Testis (tissue), 2 donors: ENCODE measurements at regions not wholly inside any gene's neighbourhood (a gene's known extent, or its start where the extent isn't known, plus 50 kb on each side); places are given as distances from the start of the nearest gene placed in this dataset.

ENCODE experiments used
- DNase-seq: peaks from one replicate; pipeline ENCODE4 v3.0.0-alpha.2; 2019
- H3K27ac ChIP-seq, 2 donors: fragments of 200-600 bp; sonication (generic); one replicate each; pipeline ENCODE4 v1.5.1; 2019
- H3K27me3 ChIP-seq: fragments of 200-600 bp; sonication (generic); one replicate; pipeline ENCODE4 v1.5.1; 2019
- H3K36me3 ChIP-seq: fragments of 200-600 bp; sonication (generic); one replicate; pipeline ENCODE4 v1.5.1; 2017; ENCODE audit warnings: low read depth; ENCODE audit errors: missing control alignments
- H3K4me1 ChIP-seq: fragments of 200-600 bp; sonication (generic); one replicate; pipeline ENCODE4 v1.5.1; 2019
- H3K4me3 ChIP-seq, 2 donors: fragments of 200-600 bp; sonication (generic); one replicate each; pipeline ENCODE4 v1.5.1; 2017 to 2019
- H3K9me3 ChIP-seq: fragments of 200-600 bp; sonication (generic); one replicate; pipeline ENCODE4 v1.5.1; 2017
- POLR2A ChIP-seq: fragments of 450-650 bp; IDR thresholded peaks from one replicate; pipeline ENCODE4 v1.6.1; 2017; ENCODE audit warnings: antibody characterized with exemption, mild to moderate bottlenecking, moderate library complexity
- WGBS, 2 donors: methylation state at CpG; one replicate each; pipeline ENCODE4 v1.1.5; 2018; 5-methylcytosine and 5-hydroxymethylcytosine counted together
- intact Hi-C: fragments of 100-400 bp; cut with DNase I; formaldehyde crosslinking; loops from one replicate; pipeline ENCODE4 v1.15.1; 2023; ENCODE audit warnings: low total_unique reads
- TF ChIP-seq, protein P1 (sequence below), 3 experiments: fragments of 450-650 bp in 2 of 3; fragments of 200-600 bp in 1 of 3; sonication (generic) in 1 of 3; IDR thresholded peaks; one replicate each; pipeline ENCODE4 v1.5.1; 2016 to 2019; ENCODE audit warnings: antibody characterized with exemption in 3 of 3, mild to moderate bottlenecking in 2 of 3, moderate library complexity in 1 of 3

DNA sequence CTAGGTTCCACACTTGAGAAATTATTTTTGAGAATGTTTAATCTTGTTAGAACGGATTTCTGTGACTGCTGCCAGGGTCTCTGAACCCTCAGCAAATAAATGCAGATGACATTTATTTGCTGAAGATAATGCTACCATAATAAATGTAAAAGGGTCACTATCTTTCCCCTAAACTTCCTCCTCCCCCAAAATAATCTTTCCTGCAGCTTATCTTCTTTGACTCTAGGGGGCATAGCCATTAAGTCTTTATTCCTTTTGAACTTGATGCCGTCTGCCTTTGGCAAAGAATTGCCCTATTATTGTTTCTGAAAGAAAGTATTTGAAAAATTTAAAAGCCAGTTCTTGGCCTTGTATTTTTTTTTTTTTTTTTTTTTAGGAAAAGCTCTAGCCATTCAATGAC is 63.6 kb upstream of the ACSL3 start:
- Histone ChIP-seq H3K27ac (no peak overlapping the region), H3K36me3 (no peaks in the 10 kb centered on the region), H3K9me3 (no peaks in the 10 kb centered on the region), H3K4me1 (peaks cover 7% of the 10 kb centered on the region), H3K4me3 (no peak overlapping the region), H3K27me3 (no peaks in the 10 kb centered on the region)
- intact Hi-C loops = no loop called here
- WGBS, 2 donors = 22 to 50% methylated on average over 2 of the region's 2 CpGs
- no peak for DNase-seq
- TF ChIP-seq POLR2A = no peak
- TF ChIP-seq, protein P1, sequence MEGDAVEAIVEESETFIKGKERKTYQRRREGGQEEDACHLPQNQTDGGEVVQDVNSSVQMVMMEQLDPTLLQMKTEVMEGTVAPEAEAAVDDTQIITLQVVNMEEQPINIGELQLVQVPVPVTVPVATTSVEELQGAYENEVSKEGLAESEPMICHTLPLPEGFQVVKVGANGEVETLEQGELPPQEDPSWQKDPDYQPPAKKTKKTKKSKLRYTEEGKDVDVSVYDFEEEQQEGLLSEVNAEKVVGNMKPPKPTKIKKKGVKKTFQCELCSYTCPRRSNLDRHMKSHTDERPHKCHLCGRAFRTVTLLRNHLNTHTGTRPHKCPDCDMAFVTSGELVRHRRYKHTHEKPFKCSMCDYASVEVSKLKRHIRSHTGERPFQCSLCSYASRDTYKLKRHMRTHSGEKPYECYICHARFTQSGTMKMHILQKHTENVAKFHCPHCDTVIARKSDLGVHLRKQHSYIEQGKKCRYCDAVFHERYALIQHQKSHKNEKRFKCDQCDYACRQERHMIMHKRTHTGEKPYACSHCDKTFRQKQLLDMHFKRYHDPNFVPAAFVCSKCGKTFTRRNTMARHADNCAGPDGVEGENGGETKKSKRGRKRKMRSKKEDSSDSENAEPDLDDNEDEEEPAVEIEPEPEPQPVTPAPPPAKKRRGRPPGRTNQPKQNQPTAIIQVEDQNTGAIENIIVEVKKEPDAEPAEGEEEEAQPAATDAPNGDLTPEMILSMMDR (IDR thresholded peaks at IDR 0.05) = peak in 1 of 3 experiments; percentile 15

DNA sequence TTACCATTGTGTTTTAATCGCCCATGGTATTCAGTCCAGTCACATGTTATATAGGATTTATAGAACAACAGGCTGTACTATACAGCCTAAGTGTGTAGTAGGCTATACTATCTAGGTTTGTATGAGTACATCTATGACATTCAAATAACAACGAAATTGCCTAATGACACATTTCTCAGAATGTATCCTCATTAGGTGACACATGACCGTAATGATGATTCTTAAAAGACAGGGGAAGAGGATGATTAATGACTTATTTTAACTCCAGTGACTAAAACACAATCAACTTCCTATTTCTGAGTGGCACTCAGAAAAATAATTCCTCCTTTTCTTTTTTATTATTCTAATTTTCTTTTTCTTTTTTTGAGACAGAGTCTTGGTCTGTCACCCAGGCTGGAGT is 63.0 kb upstream of the ACSL3 start:
- Histone ChIP-seq H3K36me3 (no peaks in the 10 kb centered on the region), H3K4me3 (no peak overlapping the region), H3K27ac (no peak overlapping the region), H3K9me3 (no peaks in the 10 kb centered on the region), H3K27me3 (no peaks in the 10 kb centered on the region), H3K4me1 (peaks cover 7% of the 10 kb centered on the region)
- 92 to 93% methylated on average over 3 of the region's 3 CpGs for WGBS, 2 donors
- DNase-seq = no peak
- intact Hi-C loops = no loop called here
- no peak for TF ChIP-seq POLR2A
- TF ChIP-seq, protein P1 (IDR thresholded peaks at IDR 0.05) = no peak

DNA sequence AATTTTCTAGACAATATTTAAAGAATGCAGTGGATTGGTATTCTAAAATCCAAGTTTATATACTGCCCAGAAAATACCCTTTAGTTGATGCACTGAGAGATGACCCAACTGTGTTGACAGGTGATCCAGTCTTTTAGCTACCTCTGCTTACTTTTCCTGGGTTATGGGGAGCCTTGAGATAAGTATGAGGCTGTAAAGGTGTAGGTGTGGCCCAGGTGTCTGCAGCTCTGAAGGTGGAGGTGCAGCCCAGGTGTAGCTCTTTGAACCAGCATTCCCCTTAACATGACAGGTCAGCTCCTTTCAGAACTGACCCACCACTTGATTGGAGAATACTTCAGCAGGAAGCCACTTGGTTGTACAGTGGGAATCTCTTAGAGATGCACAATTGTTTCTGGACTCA is 62.3 kb upstream of the ACSL3 start:
- Histone ChIP-seq H3K27ac (no peak overlapping the region), H3K9me3 (no peaks in the 10 kb centered on the region), H3K27me3 (no peaks in the 10 kb centered on the region), H3K36me3 (no peaks in the 10 kb centered on the region), H3K4me1 (peaks cover 7% of the 10 kb centered on the region), H3K4me3 (no peak overlapping the region)
- TF ChIP-seq POLR2A = no peak
- TF ChIP-seq, protein P1 (IDR thresholded peaks at IDR 0.05) = no peak
- DNase-seq = no peak
- intact Hi-C loops = no loop called here

DNA sequence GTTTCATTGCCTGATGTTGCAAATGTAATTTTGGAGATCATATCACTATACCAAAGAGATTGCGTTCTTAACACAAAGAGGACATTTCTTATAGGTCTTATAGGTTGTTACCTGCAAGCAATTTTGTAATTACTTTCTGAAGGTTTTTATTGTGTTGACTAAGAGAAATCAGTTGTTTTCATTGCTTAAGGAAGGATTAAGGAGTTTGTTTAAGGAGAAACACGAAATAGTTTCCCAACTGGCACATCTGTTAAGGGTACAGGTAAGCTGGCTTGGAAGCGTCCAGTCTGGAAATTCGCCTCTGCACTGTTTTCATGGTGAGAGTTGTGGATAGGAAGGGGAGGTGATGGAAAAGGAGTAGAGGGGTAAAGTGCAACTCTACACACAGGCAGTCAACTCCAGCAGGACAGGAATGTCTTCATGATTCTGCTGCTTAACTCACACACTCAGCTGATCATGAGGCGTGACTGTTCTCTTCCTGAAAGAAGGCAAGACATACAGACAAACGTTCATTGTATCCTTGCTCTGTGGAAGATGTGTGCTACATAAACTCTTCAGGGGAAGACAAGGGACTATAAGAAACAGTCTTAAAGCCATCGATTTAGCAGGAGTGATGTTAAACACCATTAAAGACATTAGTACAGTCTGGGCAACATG is 61.4 kb upstream of the ACSL3 start:
- H3K4me1 ChIP-seq = peaks cover 7% of the 10 kb centered on the region
- no peak overlapping the region for H3K4me3 ChIP-seq
- H3K27ac ChIP-seq = no peak overlapping the region
- DNase-seq = no peak
- 83 to 85% methylated on average over 7 of the region's 7 CpGs for WGBS, 2 donors
- no peaks in the 10 kb centered on the region for H3K9me3 ChIP-seq
- intact Hi-C loops = no loop called here
- H3K27me3 ChIP-seq = no peaks in the 10 kb centered on the region
- TF ChIP-seq, protein P1 (IDR thresholded peaks at IDR 0.05) = no peak
- no peak for TF ChIP-seq POLR2A
- H3K36me3 ChIP-seq = no peaks in the 10 kb centered on the region

DNA sequence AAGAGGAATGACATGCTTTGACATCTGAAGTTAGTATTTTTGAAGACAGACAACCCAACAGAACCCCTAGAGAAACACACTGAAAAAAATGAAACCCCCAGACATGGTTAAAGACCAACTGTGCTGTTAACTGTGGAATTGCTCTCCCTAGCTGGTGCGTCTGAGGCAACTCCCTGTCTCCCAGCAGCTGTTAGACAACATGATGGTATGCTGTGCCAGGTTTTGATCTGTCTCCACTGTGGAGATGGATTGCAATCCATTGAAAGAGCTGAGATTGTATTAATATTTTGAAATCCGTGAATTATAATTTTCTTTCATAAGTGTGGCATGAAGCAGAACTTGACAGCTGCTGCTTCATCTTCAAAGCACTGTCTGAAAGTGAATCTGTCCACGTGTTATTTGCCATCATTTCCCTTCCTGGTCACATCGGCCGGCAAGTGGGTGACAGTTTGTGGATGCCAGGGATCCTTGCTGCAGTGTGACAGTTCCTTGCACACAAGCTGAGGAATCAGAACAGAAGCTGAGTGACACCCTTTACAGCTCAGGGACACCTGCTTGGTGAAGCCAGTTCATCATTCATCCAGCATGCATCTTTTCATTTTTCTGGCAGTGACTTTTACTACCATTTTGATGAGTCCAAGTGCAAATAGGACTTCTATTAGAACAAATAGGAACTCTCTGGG is 58.2 kb upstream of the ACSL3 start:
- H3K27me3 ChIP-seq = no peaks in the 10 kb centered on the region
- H3K4me3 ChIP-seq = no peak overlapping the region
- H3K27ac ChIP-seq = no peak overlapping the region
- no peak for TF ChIP-seq POLR2A
- TF ChIP-seq, protein P1 (IDR thresholded peaks at IDR 0.05) = no peak
- H3K9me3 ChIP-seq = no peaks in the 10 kb centered on the region
- H3K4me1 ChIP-seq = no peaks in the 10 kb centered on the region
- intact Hi-C loops = no loop called here
- H3K36me3 ChIP-seq = no peaks in the 10 kb centered on the region
- DNase-seq = no peak
- 86 to 89% methylated on average over 5 of the region's 5 CpGs for WGBS, 2 donors
